ENCODE measurements at regions not wholly inside any gene's neighbourhood (a gene's known extent, or its start where the extent isn't known, plus 50 kb on each side); places are given as distances from the start of the nearest gene placed in this dataset.

DNA sequence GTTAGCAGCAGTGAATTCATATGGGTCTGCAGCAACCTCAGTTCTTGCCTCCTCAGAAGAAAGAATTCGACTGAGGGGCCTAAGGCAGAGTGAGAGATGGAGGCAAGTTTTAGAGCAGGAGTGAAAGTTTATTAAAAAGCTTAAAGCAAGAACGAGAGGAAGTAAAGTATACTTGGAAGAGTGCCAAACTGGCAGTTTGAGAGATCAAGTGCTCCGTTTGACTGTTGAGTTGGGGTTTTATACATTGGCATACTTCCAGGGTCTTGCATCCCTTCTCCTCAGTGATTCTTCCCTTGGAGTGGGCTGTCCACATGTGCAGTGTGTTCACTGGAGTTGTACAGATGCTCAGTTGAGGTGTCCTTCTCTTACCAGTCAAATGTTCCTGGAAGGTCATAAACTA is 203.6 kb downstream of the SPATA31D1 start:
- ChIA-PET CTCF (no interaction called here), POLR2A (ENCODE audit: low non-redundant PET) (no interaction called here)
- H3K27ac ChIP-seq: no peak overlapping the region
- DNase-seq (ENCODE audit: low spot score): no peak
- TF ChIP-seq, protein P1, sequence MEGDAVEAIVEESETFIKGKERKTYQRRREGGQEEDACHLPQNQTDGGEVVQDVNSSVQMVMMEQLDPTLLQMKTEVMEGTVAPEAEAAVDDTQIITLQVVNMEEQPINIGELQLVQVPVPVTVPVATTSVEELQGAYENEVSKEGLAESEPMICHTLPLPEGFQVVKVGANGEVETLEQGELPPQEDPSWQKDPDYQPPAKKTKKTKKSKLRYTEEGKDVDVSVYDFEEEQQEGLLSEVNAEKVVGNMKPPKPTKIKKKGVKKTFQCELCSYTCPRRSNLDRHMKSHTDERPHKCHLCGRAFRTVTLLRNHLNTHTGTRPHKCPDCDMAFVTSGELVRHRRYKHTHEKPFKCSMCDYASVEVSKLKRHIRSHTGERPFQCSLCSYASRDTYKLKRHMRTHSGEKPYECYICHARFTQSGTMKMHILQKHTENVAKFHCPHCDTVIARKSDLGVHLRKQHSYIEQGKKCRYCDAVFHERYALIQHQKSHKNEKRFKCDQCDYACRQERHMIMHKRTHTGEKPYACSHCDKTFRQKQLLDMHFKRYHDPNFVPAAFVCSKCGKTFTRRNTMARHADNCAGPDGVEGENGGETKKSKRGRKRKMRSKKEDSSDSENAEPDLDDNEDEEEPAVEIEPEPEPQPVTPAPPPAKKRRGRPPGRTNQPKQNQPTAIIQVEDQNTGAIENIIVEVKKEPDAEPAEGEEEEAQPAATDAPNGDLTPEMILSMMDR (conservative IDR thresholded peaks at IDR 0.05; ENCODE audit: low read depth): no peak

DNA sequence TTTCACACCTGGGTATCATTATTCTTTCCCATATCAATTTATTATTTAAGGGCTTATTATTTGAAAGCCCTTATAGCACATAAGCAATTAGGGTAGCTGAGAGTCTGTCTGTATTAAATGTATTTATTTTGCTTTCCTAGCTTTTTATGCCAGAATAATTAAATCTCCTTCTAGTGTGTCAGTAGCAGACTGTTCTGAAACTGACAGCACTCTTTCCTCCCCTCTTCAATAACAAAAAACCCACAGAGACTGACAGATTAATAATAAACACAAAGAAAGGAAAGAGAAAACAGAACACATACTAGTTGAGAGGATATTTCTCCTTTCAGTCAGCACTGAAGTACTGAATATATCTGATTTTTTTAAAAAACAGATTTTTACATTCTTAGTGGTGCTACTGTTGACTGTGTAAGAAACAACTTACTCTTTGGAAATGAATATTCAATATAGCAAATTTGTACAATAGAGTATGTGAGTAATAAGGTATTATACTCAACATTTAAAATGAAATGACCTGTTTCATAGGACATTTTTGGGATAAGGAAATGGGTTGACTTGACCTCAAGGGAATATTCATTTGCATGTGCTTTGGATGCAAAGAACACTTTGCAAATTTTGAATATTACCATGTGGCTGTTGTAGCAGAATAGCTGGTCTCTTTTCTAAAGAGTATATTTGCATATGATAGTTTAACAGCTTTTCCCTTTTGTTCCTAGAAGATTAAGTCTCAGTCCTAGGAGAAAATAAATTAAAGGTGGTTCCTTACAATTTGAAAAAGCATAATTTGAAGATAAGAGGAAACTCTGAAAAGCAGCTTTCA is 208.3 kb downstream of the SPATA31D1 start:
- ChIA-PET CTCF (interaction anchor here (0.7 kb wide), 2 partner anchors 121 to 210 kb away, joined by 3 to 5 read pairs; no protein-coding TSS in a partner anchor), POLR2A (ENCODE audit: low non-redundant PET) (no interaction called here)
- no peak for DNase-seq (ENCODE audit: low spot score)
- TF ChIP-seq, protein P1 (conservative IDR thresholded peaks at IDR 0.05; ENCODE audit: low read depth): 0 out of 2 replicates have a peak, but pooled peaks have one; percentile 4
- no peak overlapping the region for H3K27ac ChIP-seq

DNA sequence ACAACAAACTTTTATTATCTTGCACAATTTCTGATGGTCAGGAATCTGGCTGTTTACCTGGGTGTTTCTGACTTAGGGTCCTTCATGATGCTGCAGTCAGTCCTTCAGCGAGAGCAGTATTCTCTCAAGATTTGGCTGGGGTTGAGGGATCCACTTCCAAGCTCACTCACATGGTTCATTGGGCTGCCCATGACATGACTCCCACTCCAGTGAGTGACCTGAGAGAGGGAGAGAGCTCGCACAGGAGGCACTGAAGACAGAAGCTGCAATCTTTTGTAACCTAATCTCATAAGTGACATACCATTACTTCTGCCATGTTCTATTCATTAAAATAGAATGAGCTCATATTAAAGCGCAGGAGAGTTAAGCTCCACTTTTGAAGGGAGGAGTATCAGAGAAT is 212.6 kb downstream of the SPATA31D1 start:
- ChIA-PET POLR2A (ENCODE audit: low non-redundant PET) (no interaction called here), CTCF (interaction anchor here (0.6 to 1.1 kb wide), 5 partner anchors 11 to 375 kb away, joined by 3 read pairs; no protein-coding TSS in a partner anchor)
- no peak overlapping the region for H3K27ac ChIP-seq
- no peak for DNase-seq (ENCODE audit: low spot score)
- TF ChIP-seq, protein P1 (conservative IDR thresholded peaks at IDR 0.05; ENCODE audit: low read depth): no peak

DNA sequence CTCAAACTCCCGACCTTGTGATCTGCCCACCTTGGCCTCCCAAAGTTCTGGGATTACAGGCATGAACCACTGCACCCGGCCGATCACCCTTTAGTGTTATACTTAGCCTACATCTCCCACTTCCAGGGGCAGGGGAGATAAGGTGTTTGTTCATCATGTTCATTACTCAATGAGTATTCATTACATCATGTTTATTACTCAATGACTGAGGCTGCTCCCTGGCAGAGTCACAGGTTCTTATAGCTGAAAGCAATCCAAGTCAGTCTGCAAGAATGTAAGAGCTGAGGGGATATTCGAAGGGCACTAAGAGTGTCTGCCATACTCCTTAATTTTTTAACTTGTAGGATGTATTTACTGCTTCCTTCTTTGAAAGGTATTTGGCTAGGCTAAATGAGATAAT is 214.2 kb downstream of the SPATA31D1 start:
- TF ChIP-seq, protein P1 (conservative IDR thresholded peaks at IDR 0.05; ENCODE audit: low read depth): no peak
- ChIA-PET CTCF (no interaction called here), POLR2A (ENCODE audit: low non-redundant PET) (no interaction called here)
- peak; percentile 83 for DNase-seq (ENCODE audit: low spot score)
- no peak overlapping the region for H3K27ac ChIP-seq

DNA sequence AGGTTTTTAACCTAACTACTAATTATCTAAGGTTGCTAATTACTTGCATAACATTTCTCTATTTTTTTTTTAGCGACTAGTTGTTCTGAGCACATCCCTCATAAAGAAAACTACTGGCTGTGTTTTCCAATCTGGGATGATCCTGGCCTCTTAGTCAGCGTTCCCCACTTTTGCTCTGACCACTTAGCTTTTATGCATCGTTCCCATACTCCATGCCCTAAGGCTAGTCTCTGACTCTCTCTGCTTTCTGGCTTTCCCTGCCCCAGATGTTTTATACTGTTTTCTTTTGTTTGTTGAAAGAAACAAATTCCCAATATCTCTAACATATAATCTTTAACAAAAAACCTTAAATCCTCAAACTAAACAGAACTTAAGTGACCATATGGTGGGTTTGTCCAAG is 217.9 kb downstream of the SPATA31D1 start:
- POLR2A ChIA-PET (ENCODE audit: low non-redundant PET): no interaction called here
- CTCF ChIA-PET: no interaction called here

DNA sequence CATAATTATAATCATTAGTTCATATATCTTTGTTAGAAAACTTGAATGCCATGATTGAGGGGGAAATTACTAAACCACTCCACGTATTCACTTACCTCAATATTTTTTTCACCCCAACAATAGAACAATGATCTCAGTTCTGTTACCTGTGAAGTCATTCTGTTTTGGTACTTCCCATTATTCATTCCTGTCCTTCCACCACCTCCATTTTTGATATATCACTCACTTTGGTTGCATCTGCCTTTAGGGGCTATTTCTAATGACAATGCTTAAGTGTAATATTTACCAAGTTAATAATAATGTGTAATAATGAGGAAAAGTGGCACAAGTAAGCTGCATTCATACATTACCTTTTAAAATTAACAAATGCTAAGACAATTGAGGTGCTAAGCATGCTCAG is 218.4 kb downstream of the SPATA31D1 start:
- ChIA-PET CTCF (no interaction called here), POLR2A (ENCODE audit: low non-redundant PET) (no interaction called here)
- no peak overlapping the region for H3K27ac ChIP-seq
- DNase-seq (ENCODE audit: low spot score): no peak
- TF ChIP-seq, protein P1 (conservative IDR thresholded peaks at IDR 0.05; ENCODE audit: low read depth): no peak

More for the DNA sequence above, 217.9 kb downstream of the SPATA31D1 start:
- DNase-seq (ENCODE audit: low spot score): peak; percentile 20
- TF ChIP-seq, protein P1 (conservative IDR thresholded peaks at IDR 0.05; ENCODE audit: low read depth): no peak
- no peak overlapping the region for H3K27ac ChIP-seq

Data from RWPE1 (cell line).